Midbrain (tissue), 1 donor: ENCODE measurements at regions not wholly inside any gene's neighbourhood (a gene's known extent, or its start where the extent isn't known, plus 50 kb on each side); places are given as distances from the start of the nearest gene placed in this dataset.
A peak's percentile ranks its signal among the peaks of the same experiment; 100 is the strongest.

Source experiments
- DNase-seq: peaks from one replicate; lab custom pipeline; 2025; lab: John Stamatoyannopoulos, UW

GRCh38 chr2:60603533-60604190, 50.2 kb upstream of the BCL11A start:
- DNase-seq, result no peak

GRCh38 chr2:60604486-60605064, 51.1 kb upstream of the BCL11A start:
- no peak for DNase-seq

- DNase-seq, result no peak
Observed at GRCh38 chr2:60605866-60606265, 52.4 kb upstream of the BCL11A start.

GRCh38 chr2:60608679-60609078, 55.2 kb upstream of the BCL11A start:
- no peak for DNase-seq

- DNase-seq, result no peak
Observed at GRCh38 chr2:60612033-60612432, 58.6 kb upstream of the BCL11A start.

GRCh38 chr2:60614319-60614718, 60.9 kb upstream of the BCL11A start:
- no peak for DNase-seq

- DNase-seq, result no peak
Observed at GRCh38 chr2:60621688-60622429, 68.4 kb upstream of the BCL11A start.

- no peak for DNase-seq
Observed at GRCh38 chr2:60623040-60623439, 69.6 kb upstream of the BCL11A start.

GRCh38 chr2:60627412-60627811, 74.0 kb upstream of the BCL11A start:
- no peak for DNase-seq

GRCh38 chr2:60628026-60628425, 74.6 kb upstream of the BCL11A start:
- DNase-seq, result no peak

GRCh38 chr2:60628615-60629304, 75.3 kb upstream of the BCL11A start:
- DNase-seq, result no peak

GRCh38 chr2:60629305-60629662, 75.8 kb upstream of the BCL11A start:
- no peak for DNase-seq

GRCh38 chr2:60629801-60630385, 76.4 kb upstream of the BCL11A start:
- DNase-seq, result no peak

- DNase-seq, result no peak
Observed at GRCh38 chr2:60633615-60634014, 80.2 kb upstream of the BCL11A start.

- DNase-seq, result no peak
Observed at GRCh38 chr2:60634438-60634837, 81.0 kb upstream of the BCL11A start.

- DNase-seq, result peak; percentile 7
Observed at GRCh38 chr2:60641811-60642788, 88.6 kb upstream of the BCL11A start.

GRCh38 chr2:60643747-60644146, 90.3 kb upstream of the BCL11A start:
- DNase-seq, result no peak

GRCh38 chr2:60644951-60645350, 91.5 kb upstream of the BCL11A start:
- no peak for DNase-seq

GRCh38 chr2:60648191-60648590, 94.7 kb upstream of the BCL11A start:
- no peak for DNase-seq

- no peak for DNase-seq
Observed at GRCh38 chr2:60649721-60650120, 96.3 kb upstream of the BCL11A start.

- DNase-seq, result no peak
Observed at GRCh38 chr2:60652832-60653340, 99.4 kb upstream of the BCL11A start.
